Stomach (tissue), 8 donors: ENCODE measurements at regions not wholly inside any gene's neighbourhood (a gene's known extent, or its start where the extent isn't known, plus 50 kb on each side); places are given as distances from the start of the nearest gene placed in this dataset.

Source experiments
- DNase-seq, 2 donors: peaks; one replicate each; pipeline versions ENCODE4 v3.0.0 to v3.0.0-alpha.2; 2013 to 2019
- H3K27ac ChIP-seq, 5 donors: fragments of 200-600 bp in 4 of 5; sonication (generic) in 4 of 5; one replicate each; pipeline ENCODE4 v1.5.1; 2013 to 2019; ENCODE audit warnings: mild to moderate bottlenecking in 1 of 5, moderate library complexity in 1 of 5
- H3K27me3 ChIP-seq, 3 donors: fragments of 200-600 bp; sonication (generic); one replicate each; pipeline ENCODE4 v1.5.1; 2017 to 2019; ENCODE audit warnings: mixed run types in 1 of 3
- H3K36me3 ChIP-seq, 4 donors: fragments of 200-600 bp; sonication (generic); 1 replicate in 3 of 4; 2 replicates in 1 of 4; pipeline ENCODE4 v1.5.1; 2016 to 2019
- H3K4me1 ChIP-seq, 4 donors: fragments of 200-600 bp; sonication (generic); one replicate each; pipeline ENCODE4 v1.5.1; 2016 to 2019
- H3K4me3 ChIP-seq, 4 donors: fragments of 200-600 bp; sonication (generic) in 3 of 4; one replicate each; pipeline ENCODE4 v1.5.1; 2016 to 2019; ENCODE audit warnings: mild to moderate bottlenecking in 1 of 4
- H3K9me3 ChIP-seq, 4 donors: fragments of 200-600 bp; sonication (generic); one replicate each; pipeline ENCODE4 v1.5.1; 2016 to 2019
- CTCF ChIP-seq, 7 experiments: fragments of 450-650 bp in 4 of 7; fragments of 200-600 bp in 3 of 7; sonication (generic) in 3 of 7; IDR thresholded peaks; one replicate each; pipeline ENCODE4 v1.5.1; 2016 to 2019; ENCODE audit warnings: antibody characterized with exemption in 7 of 7, control low read depth in 2 of 7, mild to moderate bottlenecking in 1 of 7
- EP300 ChIP-seq: sonication (generic); formaldehyde crosslinking; IDR thresholded peaks from one replicate; pipeline ENCODE4 v1.6.1; 2017; ENCODE audit warnings: antibody characterized with exemption
- POLR2A ChIP-seq, 4 donors: fragments of 450-650 bp; IDR thresholded peaks; one replicate each; pipeline ENCODE4 v1.6.1; 2016; ENCODE audit warnings: antibody characterized with exemption in 4 of 4, control low read depth in 2 of 4, mild to moderate bottlenecking in 1 of 4, moderate library complexity in 1 of 4
- POLR2AphosphoS5 ChIP-seq, 3 donors: sonication (generic); formaldehyde crosslinking; IDR thresholded peaks; one replicate each; pipeline ENCODE4 v1.6.1; 2016; ENCODE audit warnings: antibody characterized with exemption in 3 of 3
- WGBS, 5 donors: extraction: QIAGEN DNeasy Blood & Tissue Kit in 3 of 5; methylation state at CpG; one replicate each; pipeline versions ENCODE4 v1.1.5 to v1.1.7; 2013 to 2018; 5-methylcytosine and 5-hydroxymethylcytosine counted together
- intact Hi-C: fragments of 100-400 bp; cut with DNase I; formaldehyde crosslinking; loops from one replicate; pipeline ENCODE4 v1.15.1; 2023; ENCODE audit warnings: low total_unique reads
- donor health status: healthy with polysubstance abuse.
- donor health status: Bipolar disorder and iron deficiency.
- donor health status: healthy.

DNA sequence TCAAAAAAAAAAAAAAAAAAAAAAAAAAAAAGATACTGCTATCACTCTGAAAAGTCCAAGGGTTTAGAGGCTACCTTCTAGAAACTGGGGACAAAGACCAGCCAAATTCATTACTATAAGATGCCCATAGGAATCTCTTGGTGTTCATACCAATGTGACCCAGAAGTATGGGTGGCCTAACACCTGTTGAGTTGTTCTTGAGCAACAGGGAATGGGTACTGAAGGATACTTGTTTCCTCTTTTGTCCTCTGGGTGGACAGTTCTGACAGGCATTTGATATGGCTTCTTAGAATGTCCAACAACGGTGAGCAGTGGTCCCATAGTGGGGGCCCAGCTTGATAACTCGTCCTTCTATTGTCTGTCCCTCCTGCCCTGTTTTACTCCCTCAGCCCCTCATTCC is 141.4 kb upstream of the PLEKHM1 start:
- Histone ChIP-seq H3K4me1 (no peaks in the 10 kb centered on the region), H3K4me3 (no peak overlapping the region), H3K36me3 (peaks cover 39 to 100% (median 96%) of the 10 kb centered on the region in 4 donors), H3K9me3 (no peaks in the 10 kb centered on the region), H3K27ac (no peak overlapping the region), H3K27me3 (no peaks in the 10 kb centered on the region)
- no peak for TF ChIP-seq CTCF (IDR thresholded peaks at IDR 0.05)
- TF ChIP-seq POLR2A (IDR thresholded peaks at IDR 0.05) = no peak
- TF ChIP-seq EP300 = no peak
- no peak for TF ChIP-seq POLR2AphosphoS5 (IDR thresholded peaks at IDR 0.05)
- intact Hi-C loops = no loop called here
- no peak for DNase-seq
- 91 to 100% (median 95%) methylated on average over 2 of the region's 2 CpGs for WGBS, 5 donors

- DNase-seq = no peak
- Histone ChIP-seq H3K27ac (no peak overlapping the region), H3K4me3 (no peak overlapping the region), H3K9me3 (no peaks in the 10 kb centered on the region), H3K27me3 (peaks cover 0 to 9% (median 0%) of the 10 kb centered on the region in 3 donors), H3K36me3 (peaks cover 14 to 53% (median 43%) of the 10 kb centered on the region in 4 donors), H3K4me1 (peaks cover 0 to 7% (median 0%) of the 10 kb centered on the region in 4 donors)
- intact Hi-C loops = no loop called here
- TF ChIP-seq EP300 (no peak), POLR2AphosphoS5 (IDR thresholded peaks at IDR 0.05) (no peak), CTCF (IDR thresholded peaks at IDR 0.05) (no peak), POLR2A (IDR thresholded peaks at IDR 0.05) (no peak)
- 86 to 97% (median 90%) methylated on average over 4 of the region's 4 CpGs for WGBS, 5 donors
Measured at GRCh38 chr17:45639297-45639849, 144.7 kb upstream of the CRHR1 start.

DNA sequence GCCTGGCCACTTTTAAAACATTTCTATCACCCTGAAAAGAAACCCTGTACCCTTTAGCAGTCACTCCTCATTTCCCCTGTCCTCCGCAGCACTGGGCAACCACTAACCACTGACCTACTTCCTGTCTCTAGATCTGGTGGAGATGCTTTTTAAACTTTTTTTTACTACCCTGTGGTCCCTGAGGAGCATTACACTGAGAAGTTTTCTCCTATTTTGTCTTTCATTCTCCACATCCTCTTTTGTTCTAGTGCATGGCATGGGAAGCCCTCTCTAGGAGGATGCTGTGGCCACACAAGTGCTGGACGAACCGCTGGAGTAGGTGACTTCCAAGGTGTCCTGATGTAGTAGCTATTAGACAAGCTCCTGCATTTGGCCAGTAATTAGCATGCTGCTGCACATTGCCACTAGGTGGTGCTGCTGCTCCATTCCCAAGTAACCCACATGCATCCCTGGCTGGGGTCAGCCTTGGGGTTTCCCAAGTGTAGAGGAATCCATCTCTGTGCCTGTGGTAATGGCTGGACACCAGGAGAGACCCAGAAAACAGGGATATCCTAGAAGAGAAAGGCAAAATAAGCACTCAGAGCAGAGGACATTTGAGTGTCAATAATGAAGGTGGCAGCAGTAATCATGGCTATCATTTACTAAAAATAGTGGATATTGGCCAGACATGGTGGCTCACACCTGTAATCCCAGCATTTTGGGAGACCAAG is 143.8 kb upstream of the CRHR1 start:
- Histone ChIP-seq H3K27me3 (peaks cover 0 to 9% (median 0%) of the 10 kb centered on the region in 3 donors), H3K4me3 (no peak overlapping the region), H3K27ac (no peak overlapping the region), H3K36me3 (peaks cover 14 to 44% (median 34%) of the 10 kb centered on the region in 4 donors), H3K4me1 (peaks cover 0 to 7% (median 0%) of the 10 kb centered on the region in 4 donors), H3K9me3 (no peaks in the 10 kb centered on the region)
- 13 to 22% (median 16%) methylated on average over 3 of the region's 3 CpGs for WGBS, 5 donors
- peak; percentile 70 to 93 for DNase-seq
- TF ChIP-seq POLR2A (IDR thresholded peaks at IDR 0.05) = no peak
- TF ChIP-seq CTCF (IDR thresholded peaks at IDR 0.05) = peak in 5 of 7 experiments; percentile 86 to 95 (median 91)
- intact Hi-C loops = loop anchor here (5.0 kb wide), 1 partner anchor 192 kb away; no protein-coding TSS in a partner anchor

- Histone ChIP-seq H3K9me3 (no peaks in the 10 kb centered on the region), H3K27ac (no peak overlapping the region), H3K36me3 (peaks cover 11 to 31% (median 22%) of the 10 kb centered on the region in 4 donors), H3K27me3 (peaks cover 0 to 14% (median 5%) of the 10 kb centered on the region in 3 donors), H3K4me1 (peaks cover 0 to 7% (median 0%) of the 10 kb centered on the region in 4 donors), H3K4me3 (no peak overlapping the region)
- intact Hi-C loops = loop anchor here (5.0 kb wide), 1 partner anchor 191 kb away; no protein-coding TSS in a partner anchor
- WGBS, 5 donors = 43 to 66% (median 57%) methylated on average over 5 of the region's 5 CpGs
- TF ChIP-seq CTCF (IDR thresholded peaks at IDR 0.05) = no peak
- TF ChIP-seq EP300 = no peak
- no peak for TF ChIP-seq POLR2A (IDR thresholded peaks at IDR 0.05)
- TF ChIP-seq POLR2AphosphoS5 (IDR thresholded peaks at IDR 0.05) = no peak
- DNase-seq = no peak
Measured at GRCh38 chr17:45641541-45641940, 142.6 kb upstream of the CRHR1 start.
